IPS-18c (cell line): ENCODE measurements at regions not wholly inside any gene's neighbourhood (a gene's known extent, or its start where the extent isn't known, plus 50 kb on each side); places are given as distances from the start of the nearest gene placed in this dataset.

Experiments used
- H3K4me3 ChIP-seq: 2 replicates; pipeline ENCODE4 v1.7.0; 2013; ENCODE audit warnings: low read depth, mild to moderate bottlenecking, low read length, moderate library complexity; ENCODE audit not compliant: insufficient read depth
- H3K9me3 ChIP-seq: one replicate; pipeline ENCODE4 v1.6.1; 2013; ENCODE audit warnings: mild to moderate bottlenecking, low read length, moderate library complexity; ENCODE audit not compliant: control insufficient read depth, insufficient read depth

GRCh38 chr10:108454793-108455192 lies 1290.3 kb upstream of the SORCS1 start:
- H3K9me3 ChIP-seq, result no peaks in the 10 kb centered on the region
- no peak overlapping the region for H3K4me3 ChIP-seq

GRCh38 chr10:108454224-108454623 lies 1289.7 kb upstream of the SORCS1 start:
- H3K9me3 ChIP-seq, result no peaks in the 10 kb centered on the region
- H3K4me3 ChIP-seq, result no peak overlapping the region

- Histone ChIP-seq H3K9me3 (no peaks in the 10 kb centered on the region), H3K4me3 (no peak overlapping the region)
Measured at GRCh38 chr10:108453166-108453565, 1288.7 kb upstream of the SORCS1 start.

GRCh38 chr10:108452533-108452932 lies 1288.0 kb upstream of the SORCS1 start:
- no peaks in the 10 kb centered on the region for H3K9me3 ChIP-seq

GRCh38 chr10:108450280-108450679 lies 1285.8 kb upstream of the SORCS1 start:
- Histone ChIP-seq H3K9me3 (no peaks in the 10 kb centered on the region), H3K4me3 (no peak overlapping the region)

More at GRCh38 chr10:108452533-108452932, 1288.0 kb upstream of the SORCS1 start:
- H3K4me3 ChIP-seq, result no peak overlapping the region

- H3K4me3 ChIP-seq, result no peak overlapping the region
- H3K9me3 ChIP-seq, result no peaks in the 10 kb centered on the region
Measured at GRCh38 chr10:108445746-108446145, 1281.2 kb upstream of the SORCS1 start.

- Histone ChIP-seq H3K4me3 (no peak overlapping the region), H3K9me3 (no peaks in the 10 kb centered on the region)
Measured at GRCh38 chr10:108443636-108444035, 1279.1 kb upstream of the SORCS1 start.

GRCh38 chr10:108439397-108439796 lies 1274.9 kb upstream of the SORCS1 start:
- no peak overlapping the region for H3K4me3 ChIP-seq
- no peaks in the 10 kb centered on the region for H3K9me3 ChIP-seq

GRCh38 chr10:108436096-108436495 lies 1271.6 kb upstream of the SORCS1 start:
- no peak overlapping the region for H3K4me3 ChIP-seq
- no peaks in the 10 kb centered on the region for H3K9me3 ChIP-seq

GRCh38 chr10:108434559-108435252 lies 1270.2 kb upstream of the SORCS1 start:
- H3K4me3 ChIP-seq, result no peak overlapping the region
- no peaks in the 10 kb centered on the region for H3K9me3 ChIP-seq

GRCh38 chr10:108427146-108427545 lies 1262.6 kb upstream of the SORCS1 start:
- Histone ChIP-seq H3K9me3 (no peaks in the 10 kb centered on the region), H3K4me3 (no peak overlapping the region)

GRCh38 chr10:108425283-108425964 lies 1260.9 kb upstream of the SORCS1 start:
- H3K4me3 ChIP-seq, result no peak overlapping the region
- no peaks in the 10 kb centered on the region for H3K9me3 ChIP-seq

GRCh38 chr10:108424656-108425055 lies 1260.2 kb upstream of the SORCS1 start:
- Histone ChIP-seq H3K4me3 (no peak overlapping the region), H3K9me3 (no peaks in the 10 kb centered on the region)

- Histone ChIP-seq H3K4me3 (no peak overlapping the region), H3K9me3 (no peaks in the 10 kb centered on the region)
Measured at GRCh38 chr10:108422286-108422685, 1257.8 kb upstream of the SORCS1 start.

- Histone ChIP-seq H3K9me3 (no peaks in the 10 kb centered on the region), H3K4me3 (no peak overlapping the region)
Measured at GRCh38 chr10:108421266-108421665, 1256.8 kb upstream of the SORCS1 start.

GRCh38 chr10:108413954-108414353 lies 1249.4 kb upstream of the SORCS1 start:
- no peaks in the 10 kb centered on the region for H3K9me3 ChIP-seq
- H3K4me3 ChIP-seq, result no peak overlapping the region

GRCh38 chr10:108412323-108412722 lies 1247.8 kb upstream of the SORCS1 start:
- Histone ChIP-seq H3K9me3 (no peaks in the 10 kb centered on the region), H3K4me3 (no peak overlapping the region)

- H3K9me3 ChIP-seq, result no peaks in the 10 kb centered on the region
- H3K4me3 ChIP-seq, result no peak overlapping the region
Measured at GRCh38 chr10:108411894-108412293, 1247.4 kb upstream of the SORCS1 start.
